ENCODE measurements at regions not wholly inside any gene's neighbourhood (a gene's known extent, or its start where the extent isn't known, plus 50 kb on each side); places are given as distances from the start of the nearest gene placed in this dataset.

DNA sequence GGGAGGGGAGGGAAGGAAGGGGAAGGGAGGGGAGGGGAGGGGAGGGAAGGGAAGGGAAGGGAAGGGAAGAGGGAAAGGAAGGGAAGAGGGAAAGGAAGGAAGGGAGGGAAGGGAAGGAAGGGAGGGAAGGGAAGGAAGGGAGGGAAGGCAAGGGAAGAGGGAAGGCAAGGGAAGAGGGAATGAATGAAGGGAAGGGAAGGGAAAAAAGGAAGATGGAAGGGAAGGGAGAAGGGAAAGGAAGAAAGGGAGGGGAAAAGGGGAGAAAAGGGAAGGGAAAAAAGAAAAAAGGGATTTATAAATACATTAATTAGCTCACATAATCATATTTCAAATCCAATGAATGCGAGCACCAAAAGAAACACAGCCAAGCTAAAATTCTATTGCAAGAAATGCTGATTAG is 202.9 kb upstream of the LRRTM4 start:
- TF ChIP-seq EZH2 (IDR thresholded peaks at IDR 0.05; ENCODE audit: low read length, missing control alignments) (no peak), CTCF (conservative IDR thresholded peaks at IDR 0.05 in 1 of 2, IDR thresholded peaks at IDR 0.05 in 1 of 2; ENCODE audit: low read depth in 1 of 2, low read length in 2 of 2) (no peak)
